GM18498 (cell line): ENCODE measurements at regions not wholly inside any gene's neighbourhood (a gene's known extent, or its start where the extent isn't known, plus 50 kb on each side); places are given as distances from the start of the nearest gene placed in this dataset.
"Not testable (repeated sequence)": the region's sequence is repeated elsewhere in the genome, so short reads cannot be mapped to it uniquely, and the experiment has no call there.

ENCODE experiments used
- ATAC-seq: cut with Tn5 transposase; IDR thresholded peaks from one replicate; pipeline ENCODE4 v1.9.1; 2021; ENCODE audit warnings: mild to moderate bottlenecking, moderate library complexity; ENCODE audit not compliant: unreplicated experiment

DNA sequence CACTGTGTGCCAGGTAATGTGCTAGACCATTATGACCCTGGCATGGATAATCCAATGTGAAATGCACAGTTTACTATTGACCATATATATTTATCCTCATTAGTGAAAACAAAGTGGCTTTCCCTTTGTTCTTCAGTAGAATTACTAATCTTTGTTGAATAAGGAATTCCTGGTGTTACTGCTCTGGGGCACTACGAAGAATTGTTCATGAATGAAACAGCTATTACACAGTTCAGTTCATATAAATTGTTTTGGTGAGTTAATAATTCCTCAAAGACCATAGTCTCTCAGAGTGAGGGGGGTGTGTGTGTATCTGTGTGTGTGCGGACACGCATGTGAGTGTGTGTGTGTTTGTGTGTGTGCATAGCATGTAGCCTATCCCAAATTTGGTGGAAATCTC is 668.0 kb upstream of the MBL2 start:
- ATAC-seq: no peak

DNA sequence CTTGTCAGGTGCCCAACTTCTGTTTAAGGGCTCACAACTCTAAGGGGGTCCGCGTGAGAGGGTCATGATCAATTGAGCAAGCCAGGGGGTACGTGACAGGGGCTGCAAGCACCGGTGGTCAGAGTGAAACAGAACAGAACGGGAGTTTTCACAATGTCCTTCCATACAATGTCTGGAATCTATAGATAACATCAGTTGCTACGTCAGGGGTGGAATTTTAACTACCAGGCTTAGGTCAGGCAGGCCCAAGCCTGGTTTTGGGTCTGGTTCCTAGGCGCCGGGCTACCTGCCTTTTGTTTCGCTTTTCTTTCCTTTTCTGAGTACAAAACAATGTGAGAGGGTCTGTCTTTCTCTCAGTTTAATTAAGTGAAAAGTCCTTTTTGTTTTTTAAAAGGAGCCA is 666.5 kb upstream of the MBL2 start:
- ATAC-seq: not testable (repeated sequence)

- no peak for ATAC-seq
Observed at GRCh38 chr10:53434413-53434812, 661.8 kb upstream of the MBL2 start.

DNA sequence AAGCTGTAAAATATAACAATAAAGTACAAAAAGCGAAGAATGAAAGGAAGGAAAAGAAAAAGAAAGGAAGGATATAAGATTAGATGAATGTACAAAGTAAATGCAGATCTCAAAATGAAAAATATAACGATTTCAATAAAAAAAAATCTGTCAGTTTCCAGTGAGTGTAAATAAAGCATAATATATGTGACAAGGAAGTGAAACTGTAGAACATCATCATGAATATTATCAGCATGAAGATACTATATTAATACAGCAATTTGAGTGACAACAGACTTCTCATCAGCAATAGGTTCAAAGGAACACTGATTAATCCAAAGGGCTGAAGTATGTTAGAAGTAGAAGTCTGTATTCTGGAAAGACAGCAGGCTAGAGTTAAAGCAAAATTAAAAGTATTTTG is 659.5 kb upstream of the MBL2 start:
- ATAC-seq: no peak

GRCh38 chr10:53430974-53431373 is 658.4 kb upstream of the MBL2 start:
- ATAC-seq: no peak

DNA sequence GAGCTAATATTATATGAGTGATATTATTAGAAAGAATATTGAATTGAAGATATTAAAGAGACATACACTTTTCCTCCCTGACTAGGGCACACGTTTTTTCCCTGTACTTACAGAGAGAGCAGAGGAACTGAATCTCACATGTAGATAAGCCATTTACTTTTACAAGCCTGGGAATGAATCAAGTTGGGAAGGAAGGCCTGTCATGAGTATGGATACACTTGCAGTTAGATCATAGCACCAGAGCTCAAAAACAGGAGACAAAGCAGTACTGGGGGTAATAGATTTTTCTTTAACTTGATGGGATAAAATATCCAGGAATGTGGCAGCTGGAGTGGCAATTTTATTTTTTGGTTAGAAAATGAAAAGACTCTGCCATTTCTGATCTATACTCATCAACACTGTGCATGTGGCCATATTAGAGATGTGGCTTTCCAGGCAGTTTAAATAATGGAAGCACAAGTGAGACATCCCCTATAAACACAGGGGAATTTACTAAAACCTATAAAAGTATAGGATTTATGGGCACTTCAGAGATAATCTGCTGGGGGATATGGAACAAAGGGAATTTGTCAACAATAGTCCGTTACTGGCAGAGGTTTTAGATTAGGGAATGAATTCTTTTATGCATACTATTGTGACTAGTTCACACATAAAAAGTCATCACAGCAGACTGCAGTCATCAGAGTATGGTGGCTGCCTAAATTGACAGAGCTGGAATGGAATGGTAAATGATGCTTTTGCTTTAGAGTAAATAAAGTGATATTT is 657.7 kb upstream of the MBL2 start:
- ATAC-seq: no peak

DNA sequence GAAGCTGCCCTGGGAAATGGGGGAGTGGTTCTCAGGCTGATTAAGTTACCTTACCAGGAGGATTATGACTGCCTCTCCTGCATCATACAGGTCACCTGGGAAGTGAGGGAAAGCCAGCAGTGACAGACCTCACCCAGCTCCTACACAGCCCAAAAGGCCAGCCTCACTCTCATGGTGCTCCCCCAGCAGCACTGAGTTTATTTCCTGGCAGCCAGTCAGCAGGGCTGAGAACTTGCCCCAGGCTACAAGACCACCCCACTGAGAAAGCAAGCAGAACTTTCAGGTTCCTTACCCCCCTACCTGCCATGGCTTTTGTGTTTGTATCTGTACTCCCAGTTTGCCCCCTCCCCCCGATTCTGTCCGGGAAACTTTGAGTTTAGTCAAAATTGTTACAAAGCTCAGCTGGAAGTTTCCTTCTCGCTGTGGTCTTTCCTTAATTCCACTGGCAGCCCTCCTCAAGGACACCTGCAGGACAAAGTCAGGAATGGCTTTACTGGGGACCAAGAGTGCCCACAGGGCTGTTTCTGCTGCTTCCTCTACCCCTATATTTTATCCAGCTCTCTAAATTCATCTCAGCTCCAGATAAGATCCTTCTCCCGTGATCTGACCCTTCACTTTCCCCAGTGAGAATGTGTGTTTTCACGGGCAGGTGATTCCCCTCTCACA is 649.8 kb upstream of the MBL2 start:
- ATAC-seq: no peak

GRCh38 chr10:53412651-53413050 is 640.1 kb upstream of the MBL2 start:
- no peak for ATAC-seq

GRCh38 chr10:53406532-53406931 is 633.9 kb upstream of the MBL2 start:
- ATAC-seq: no peak

- no peak for ATAC-seq
Observed at GRCh38 chr10:53403688-53404087, 631.1 kb upstream of the MBL2 start.

DNA sequence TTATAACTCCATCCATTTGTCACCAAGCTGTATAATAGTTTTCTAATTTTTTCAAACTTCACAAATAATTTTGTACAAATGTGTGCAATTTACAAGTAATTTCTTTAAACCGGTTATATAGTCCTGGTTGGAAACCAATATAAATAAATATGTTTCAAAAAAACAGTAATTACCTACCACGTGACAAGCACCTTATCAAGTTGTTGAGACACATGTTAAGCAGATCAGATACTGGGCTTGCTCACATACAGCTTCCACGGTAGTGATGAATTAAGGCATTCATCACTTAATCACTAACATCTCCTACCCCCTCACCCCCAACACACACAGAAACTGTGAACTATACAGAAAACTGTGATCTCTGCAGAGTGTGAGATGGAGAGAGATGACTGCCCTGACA is 630.0 kb upstream of the MBL2 start:
- ATAC-seq: no peak

DNA sequence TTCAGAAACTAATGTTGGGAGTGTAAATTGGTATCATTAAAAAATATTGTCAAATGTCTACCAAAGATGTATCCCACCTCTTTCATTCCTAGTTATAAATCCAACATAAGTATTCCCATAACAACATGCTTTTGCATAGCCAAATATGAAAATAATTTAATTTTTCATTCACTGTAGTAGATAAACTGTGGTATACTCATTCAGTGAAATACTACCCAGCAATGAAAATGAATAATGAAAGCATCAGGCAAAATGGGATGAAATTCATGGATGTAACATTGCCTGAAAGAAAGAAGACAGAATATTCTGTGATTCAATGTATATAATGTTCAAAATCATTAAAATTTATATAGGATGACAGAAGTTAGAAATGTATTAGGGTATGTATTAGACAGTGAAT is 629.0 kb upstream of the MBL2 start:
- ATAC-seq: no peak

DNA sequence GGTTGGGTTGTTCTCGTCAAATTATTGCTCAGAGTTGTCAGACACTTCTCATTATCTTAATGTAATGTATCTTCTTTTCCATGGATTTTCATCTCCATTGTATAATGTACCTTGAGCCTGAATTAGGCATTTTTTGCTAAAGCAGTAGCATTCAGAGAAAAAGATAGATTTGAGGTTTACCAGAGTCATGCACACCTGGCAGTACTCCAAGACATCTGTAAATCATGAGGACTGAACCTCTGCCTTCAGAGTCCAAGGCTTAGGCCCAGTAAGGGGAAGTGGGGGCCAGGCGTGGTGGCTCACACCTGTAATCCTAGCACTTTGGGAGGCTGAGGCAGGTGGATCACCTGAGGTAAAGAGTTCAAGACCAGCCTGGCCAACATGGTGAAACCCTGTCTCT is 624.3 kb upstream of the MBL2 start:
- ATAC-seq: no peak

DNA sequence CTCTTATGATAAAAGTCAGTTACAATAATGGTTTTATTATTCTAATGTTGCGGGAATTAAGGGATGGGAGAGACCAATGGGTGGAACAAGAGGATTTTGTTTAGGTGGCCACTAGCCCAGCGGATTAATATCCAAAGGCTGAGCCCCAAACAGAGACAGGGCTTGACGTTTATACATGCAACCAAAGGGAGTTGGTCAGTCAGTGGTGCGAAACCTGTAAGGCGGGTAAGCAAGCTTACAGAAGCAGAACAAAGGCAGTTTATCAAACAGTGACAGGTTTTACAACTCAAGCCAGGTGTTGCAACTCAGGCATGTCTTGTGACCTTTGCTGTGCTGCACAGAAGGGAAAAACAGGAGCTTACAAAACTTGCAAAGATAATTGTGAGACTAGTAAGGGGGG is 622.9 kb upstream of the MBL2 start:
- no peak for ATAC-seq

- no peak for ATAC-seq
Observed at GRCh38 chr10:53387562-53387961, 615.0 kb upstream of the MBL2 start.

GRCh38 chr10:53382543-53382942 is 610.0 kb upstream of the MBL2 start:
- no peak for ATAC-seq

DNA sequence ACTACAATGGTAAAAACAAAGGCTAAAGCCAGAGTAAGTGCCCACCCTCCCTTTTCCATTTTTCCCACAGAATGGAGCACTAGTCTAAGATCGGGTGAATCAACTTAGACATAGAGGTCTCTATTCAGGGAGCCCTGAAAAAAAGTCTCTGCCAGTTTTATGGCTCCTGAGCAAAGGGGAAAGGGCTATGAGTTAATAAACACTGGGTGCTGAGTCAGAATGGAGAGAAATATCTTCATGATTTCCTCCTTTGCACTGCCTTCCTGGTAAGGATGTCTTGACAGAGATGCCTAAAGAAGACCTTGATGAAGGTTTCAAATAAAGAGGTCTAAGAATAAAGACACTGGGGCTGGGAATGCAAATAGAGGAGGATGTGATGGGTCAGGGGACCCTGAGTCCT is 607.4 kb upstream of the MBL2 start:
- no peak for ATAC-seq

GRCh38 chr10:53370347-53370746 is 597.8 kb upstream of the MBL2 start:
- ATAC-seq: no peak

- ATAC-seq: no peak
Observed at GRCh38 chr10:53361936-53362335, 589.4 kb upstream of the MBL2 start.

DNA sequence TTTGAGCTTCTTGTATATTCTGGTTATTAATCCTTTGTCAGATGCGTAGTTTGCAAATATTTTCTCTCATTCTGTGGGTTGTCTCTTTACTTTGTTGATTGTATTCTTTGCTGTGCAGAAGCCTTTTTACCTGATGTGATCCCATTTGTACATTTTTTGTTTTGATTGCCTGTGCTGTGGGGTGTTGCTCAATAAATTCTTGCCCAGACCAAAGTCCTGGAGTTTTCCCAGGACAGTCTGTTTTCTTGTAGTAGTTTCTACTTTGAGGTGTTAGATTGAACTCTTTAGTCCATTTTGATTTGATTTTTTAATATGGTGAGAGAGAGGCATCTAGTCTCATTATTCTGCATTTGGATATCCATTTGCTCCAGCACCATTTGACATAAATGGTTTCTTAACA is 588.7 kb upstream of the MBL2 start:
- no peak for ATAC-seq

- ATAC-seq: not testable (repeated sequence)
Observed at GRCh38 chr10:53358978-53359377, 586.4 kb upstream of the MBL2 start.

DNA sequence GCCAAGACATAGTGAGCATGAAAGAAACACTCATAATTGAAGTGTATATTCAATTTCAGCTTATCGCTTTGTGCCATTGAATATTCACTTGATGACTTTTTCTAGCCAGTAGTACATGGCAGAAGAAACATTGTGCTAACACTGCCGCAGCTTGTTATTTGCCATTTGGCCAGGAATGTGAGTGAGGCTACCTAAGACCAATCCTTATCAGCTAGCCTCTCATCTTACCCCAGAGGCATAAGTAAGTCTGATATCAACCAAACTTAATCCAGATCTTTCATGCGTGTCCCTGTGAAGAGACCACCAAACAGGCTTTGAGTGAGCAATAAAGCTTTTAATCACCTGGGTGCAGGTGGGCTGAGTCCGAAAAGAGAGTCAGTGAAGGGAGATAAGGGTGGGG is 586.0 kb upstream of the MBL2 start:
- ATAC-seq: no peak

GRCh38 chr10:53357587-53357986 is 585.0 kb upstream of the MBL2 start:
- no peak for ATAC-seq
